Astrocyte (in vitro differentiated cells and primary cell): ENCODE measurements at regions not wholly inside any gene's neighbourhood (a gene's known extent, or its start where the extent isn't known, plus 50 kb on each side); places are given as distances from the start of the nearest gene placed in this dataset.

Experiments used
- DNase-seq: peaks from one replicate; pipeline ENCODE4 v3.0.0-alpha.2; 2010; ENCODE audit warnings: low read depth
- FAIRE-seq: peaks from 2 replicates; lab custom pipeline; 2011; peaks lifted over from hg19 to GRCh38; lab: Jason Lieb, UNC
- H2AFZ ChIP-seq: 2 replicates; pipeline ENCODE4 v1.6.0; 2012; ENCODE audit warnings: low read depth, low read length, inconsistent platforms
- H3K27ac ChIP-seq: 2 replicates; pipeline ENCODE4 v1.5.1; 2011; ENCODE audit warnings: low read depth, low read length, inconsistent platforms
- H3K27me3 ChIP-seq: 2 replicates; pipeline ENCODE4 v1.6.0; 2011; ENCODE audit warnings: low read length, inconsistent platforms; ENCODE audit not compliant: insufficient read depth
- H3K36me3 ChIP-seq: 2 replicates; pipeline ENCODE4 v1.5.1; 2011; ENCODE audit warnings: low read length, inconsistent platforms; ENCODE audit not compliant: insufficient read depth
- H3K4me1 ChIP-seq: 2 replicates; pipeline ENCODE4 v1.5.1; 2011; ENCODE audit warnings: low read length, inconsistent platforms; ENCODE audit not compliant: insufficient read depth
- H3K4me2 ChIP-seq: 2 replicates; pipeline ENCODE4 v1.6.0; 2012; ENCODE audit warnings: low read length, inconsistent platforms
- H3K4me3 ChIP-seq: 2 replicates; pipeline ENCODE4 v1.5.1; 2011; ENCODE audit warnings: low read depth, mild to moderate bottlenecking, low read length, inconsistent platforms; ENCODE audit not compliant: insufficient read depth
- H3K79me2 ChIP-seq: 2 replicates; pipeline ENCODE4 v1.6.0; 2012; ENCODE audit warnings: mild to moderate bottlenecking, low read length, inconsistent platforms; ENCODE audit not compliant: insufficient read depth
- H3K9ac ChIP-seq: 2 replicates; pipeline ENCODE4 v1.6.0; 2012; ENCODE audit warnings: mild to moderate bottlenecking, low read length, inconsistent platforms
- H3K9me3 ChIP-seq: 2 replicates; pipeline ENCODE4 v1.5.1; 2012; ENCODE audit warnings: low read depth, mild to moderate bottlenecking, low read length, inconsistent platforms; ENCODE audit not compliant: insufficient read depth
- H4K20me1 ChIP-seq: 2 replicates; pipeline ENCODE4 v1.6.0; 2012; ENCODE audit warnings: low read length, inconsistent platforms; ENCODE audit not compliant: insufficient read depth
- H3K27ac Mint-ChIP-seq: one replicate; pipeline ENCODE4 v1.8.0; 2021; ENCODE audit warnings: mild to moderate bottlenecking, mixed read lengths; ENCODE audit not compliant: unreplicated experiment
- H3K27me3 Mint-ChIP-seq: one replicate; pipeline ENCODE4 v1.8.0; 2021; ENCODE audit warnings: low read depth, mixed read lengths; ENCODE audit not compliant: unreplicated experiment
- H3K36me3 Mint-ChIP-seq: one replicate; pipeline ENCODE4 v1.8.0; 2021; ENCODE audit warnings: low read depth, mixed read lengths; ENCODE audit not compliant: unreplicated experiment
- H3K4me1 Mint-ChIP-seq: one replicate; pipeline ENCODE4 v1.8.0; 2021; ENCODE audit warnings: low read depth, mixed read lengths; ENCODE audit not compliant: unreplicated experiment
- H3K4me3 Mint-ChIP-seq: one replicate; pipeline ENCODE4 v1.8.0; 2021; ENCODE audit warnings: mild to moderate bottlenecking, moderate library complexity, mixed read lengths; ENCODE audit not compliant: unreplicated experiment
- H3K9me3 Mint-ChIP-seq: one replicate; pipeline ENCODE4 v1.8.0; 2021; ENCODE audit warnings: mild to moderate bottlenecking, mixed read lengths; ENCODE audit not compliant: unreplicated experiment
- EZH2 ChIP-seq: IDR thresholded peaks from 2 replicates; pipeline ENCODE4 v1.6.1; 2012; ENCODE audit warnings: mild to moderate bottlenecking, low read length, inconsistent platforms; ENCODE audit not compliant: insufficient read depth
- TF ChIP-seq, protein P1 (sequence below): IDR thresholded peaks from 2 replicates; pipeline ENCODE4 v1.5.1; 2011; ENCODE audit warnings: low read depth, mild to moderate bottlenecking, inconsistent platforms, low read length, moderate library complexity; ENCODE audit not compliant: insufficient read depth

GRCh38 chr3:64440498-64440897, 215.2 kb upstream of the PRICKLE2 start:
- no peak overlapping the region for H3K4me3 ChIP-seq
- H3K27ac ChIP-seq, result no peak overlapping the region
- no peak overlapping the region for H2AFZ ChIP-seq
- FAIRE-seq (no peak), DNase-seq (peak; percentile 93)
- H3K79me2 ChIP-seq, result no peaks in the 10 kb centered on the region
- Mint-ChIP-seq H3K27ac (no peak overlapping the region), H3K27me3 (no peaks in the 10 kb centered on the region), H3K36me3 (peaks cover 3% of the 10 kb centered on the region), H3K9me3 (peaks cover 8% of the 10 kb centered on the region), H3K4me1 (peaks cover 20% of the 10 kb centered on the region), H3K4me3 (peak overlapping the region; percentile 10)
- TF ChIP-seq, protein P1, sequence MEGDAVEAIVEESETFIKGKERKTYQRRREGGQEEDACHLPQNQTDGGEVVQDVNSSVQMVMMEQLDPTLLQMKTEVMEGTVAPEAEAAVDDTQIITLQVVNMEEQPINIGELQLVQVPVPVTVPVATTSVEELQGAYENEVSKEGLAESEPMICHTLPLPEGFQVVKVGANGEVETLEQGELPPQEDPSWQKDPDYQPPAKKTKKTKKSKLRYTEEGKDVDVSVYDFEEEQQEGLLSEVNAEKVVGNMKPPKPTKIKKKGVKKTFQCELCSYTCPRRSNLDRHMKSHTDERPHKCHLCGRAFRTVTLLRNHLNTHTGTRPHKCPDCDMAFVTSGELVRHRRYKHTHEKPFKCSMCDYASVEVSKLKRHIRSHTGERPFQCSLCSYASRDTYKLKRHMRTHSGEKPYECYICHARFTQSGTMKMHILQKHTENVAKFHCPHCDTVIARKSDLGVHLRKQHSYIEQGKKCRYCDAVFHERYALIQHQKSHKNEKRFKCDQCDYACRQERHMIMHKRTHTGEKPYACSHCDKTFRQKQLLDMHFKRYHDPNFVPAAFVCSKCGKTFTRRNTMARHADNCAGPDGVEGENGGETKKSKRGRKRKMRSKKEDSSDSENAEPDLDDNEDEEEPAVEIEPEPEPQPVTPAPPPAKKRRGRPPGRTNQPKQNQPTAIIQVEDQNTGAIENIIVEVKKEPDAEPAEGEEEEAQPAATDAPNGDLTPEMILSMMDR, result no peak
- TF ChIP-seq EZH2, result no peak
- no peak overlapping the region for H3K9ac ChIP-seq
- H3K36me3 ChIP-seq, result no peaks in the 10 kb centered on the region
- peaks cover 16% of the 10 kb centered on the region for H3K4me1 ChIP-seq
- H3K27me3 ChIP-seq, result peaks cover 16% of the 10 kb centered on the region
- no peaks in the 10 kb centered on the region for H4K20me1 ChIP-seq
- H3K9me3 ChIP-seq, result no peaks in the 10 kb centered on the region
- H3K4me2 ChIP-seq, result peak overlapping the region; percentile 53

DNA sequence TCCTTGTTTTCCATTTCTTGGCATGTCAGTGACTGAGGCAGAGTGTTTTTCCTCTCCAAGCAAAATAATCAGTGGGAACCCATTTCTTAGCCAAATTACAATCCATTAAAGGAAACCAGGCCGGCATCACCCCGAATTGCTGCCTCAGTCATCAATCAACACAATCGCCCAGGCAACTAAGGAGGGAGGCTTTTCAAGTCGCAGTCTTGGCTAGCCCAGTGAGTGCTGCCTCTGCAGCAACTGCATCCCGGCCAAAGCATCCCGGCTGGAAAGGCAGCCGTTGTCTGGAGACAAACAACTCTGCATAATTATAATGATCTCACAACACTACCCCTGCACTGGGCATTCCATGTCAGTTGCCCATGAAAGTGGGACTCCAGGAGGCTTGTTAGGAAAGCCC, 213.5 kb upstream of the PRICKLE2 start:
- Mint-ChIP-seq H3K27me3 (no peaks in the 10 kb centered on the region), H3K27ac (no peak overlapping the region), H3K36me3 (peaks cover 3% of the 10 kb centered on the region), H3K4me1 (peaks cover 20% of the 10 kb centered on the region), H3K4me3 (no peak overlapping the region), H3K9me3 (peaks cover 14% of the 10 kb centered on the region)
- no peaks in the 10 kb centered on the region for H3K9me3 ChIP-seq
- H3K9ac ChIP-seq, result no peak overlapping the region
- H2AFZ ChIP-seq, result no peak overlapping the region
- H4K20me1 ChIP-seq, result no peaks in the 10 kb centered on the region
- no peaks in the 10 kb centered on the region for H3K79me2 ChIP-seq
- H3K36me3 ChIP-seq, result no peaks in the 10 kb centered on the region
- H3K4me3 ChIP-seq, result no peak overlapping the region
- peaks cover 10% of the 10 kb centered on the region for H3K4me1 ChIP-seq
- H3K27ac ChIP-seq, result no peak overlapping the region
- peaks cover 14% of the 10 kb centered on the region for H3K27me3 ChIP-seq
- TF ChIP-seq, protein P1, result no peak
- no peak for TF ChIP-seq EZH2
- H3K4me2 ChIP-seq, result no peak overlapping the region
- no peak for DNase-seq
- FAIRE-seq, result no peak

DNA sequence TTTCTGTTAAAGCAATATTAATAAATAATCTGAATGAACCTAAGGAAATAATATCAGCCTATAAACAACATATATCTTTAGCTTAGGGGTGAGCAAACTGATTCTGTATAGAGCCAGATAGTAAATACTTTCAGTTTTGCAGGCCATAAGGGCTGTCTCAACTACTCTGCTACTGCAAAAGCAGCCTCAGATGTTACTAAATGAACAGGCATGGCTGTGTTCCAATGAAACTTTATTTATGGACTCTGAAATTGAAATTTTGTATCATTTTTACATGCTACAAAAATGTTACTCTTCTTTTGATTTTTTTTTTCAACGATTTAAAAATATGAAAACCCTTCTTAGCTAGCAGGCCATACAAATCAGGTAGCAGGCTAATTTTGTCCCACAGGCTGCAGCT, 212.8 kb upstream of the PRICKLE2 start:
- Mint-ChIP-seq H3K4me3 (no peak overlapping the region), H3K4me1 (peaks cover 17% of the 10 kb centered on the region), H3K36me3 (peaks cover 4% of the 10 kb centered on the region), H3K27me3 (no peaks in the 10 kb centered on the region), H3K27ac (no peak overlapping the region), H3K9me3 (peaks cover 14% of the 10 kb centered on the region)
- Histone ChIP-seq H3K79me2 (no peaks in the 10 kb centered on the region), H3K4me1 (peaks cover 10% of the 10 kb centered on the region), H3K4me2 (no peak overlapping the region), H3K9ac (no peak overlapping the region), H3K9me3 (no peaks in the 10 kb centered on the region), H3K36me3 (no peaks in the 10 kb centered on the region), H3K4me3 (no peak overlapping the region), H3K27ac (no peak overlapping the region), H4K20me1 (no peaks in the 10 kb centered on the region), H3K27me3 (peaks cover 13% of the 10 kb centered on the region), H2AFZ (no peak overlapping the region)
- TF ChIP-seq, protein P1, result no peak
- no peak for TF ChIP-seq EZH2
- no peak for DNase-seq
- no peak for FAIRE-seq
